ENCODE measurements at regions not wholly inside any gene's neighbourhood (a gene's known extent, or its start where the extent isn't known, plus 50 kb on each side); places are given as distances from the start of the nearest gene placed in this dataset.

- Histone ChIP-seq H3K27ac (ENCODE audit: low read depth in 1 of 2, low read length in 1 of 2) (no peak overlapping the region), H3K9me3 (ENCODE audit: control insufficient read depth in 4 of 4, insufficient read depth in 3 of 4, low read length in 3 of 4) (no peaks in the 10 kb centered on the region), H3K36me3 (ENCODE audit: control insufficient read depth in 4 of 4, insufficient read depth in 4 of 4, low read length in 4 of 4) (no peaks in the 10 kb centered on the region), H3K27me3 (ENCODE audit: control insufficient read depth in 3 of 3, insufficient read depth in 3 of 3, low read length in 2 of 3) (no peaks in the 10 kb centered on the region), H3K4me1 (ENCODE audit: control insufficient read depth in 5 of 5, insufficient read depth in 5 of 5, low read length in 5 of 5) (peaks cover 0 to 4% (median 0%) of the 10 kb centered on the region in 5 donors), H3K4me3 (no peak overlapping the region), H3K9ac (ENCODE audit: insufficient read depth in 1 of 2, low read length in 2 of 2) (no peak overlapping the region)
- no peak for ATAC-seq (ENCODE audit: insufficient read depth, low FRiP score)
- 78 to 82% methylated on average over 3 of the region's 3 CpGs for WGBS, 2 donors
- no peak for TF ChIP-seq CTCF (IDR thresholded peaks at IDR 0.05; ENCODE audit: control extremely low read depth, extremely low read depth)
- DNase-seq = no peak
Measured at GRCh38 chr5:105905392-105905791, 1765.3 kb downstream of the EFNA5 start.

GRCh38 chr5:105903069-105903468, 1767.7 kb downstream of the EFNA5 start:
- Histone ChIP-seq H3K36me3 (ENCODE audit: control insufficient read depth in 4 of 4, insufficient read depth in 4 of 4, low read length in 4 of 4) (no peaks in the 10 kb centered on the region), H3K4me3 (no peak overlapping the region), H3K27me3 (ENCODE audit: control insufficient read depth in 3 of 3, insufficient read depth in 3 of 3, low read length in 2 of 3) (no peaks in the 10 kb centered on the region), H3K9me3 (ENCODE audit: control insufficient read depth in 4 of 4, insufficient read depth in 3 of 4, low read length in 3 of 4) (no peaks in the 10 kb centered on the region), H3K4me1 (ENCODE audit: control insufficient read depth in 5 of 5, insufficient read depth in 5 of 5, low read length in 5 of 5) (peaks cover 0 to 4% (median 0%) of the 10 kb centered on the region in 5 donors), H3K9ac (ENCODE audit: insufficient read depth in 1 of 2, low read length in 2 of 2) (no peak overlapping the region), H3K27ac (ENCODE audit: low read depth in 1 of 2, low read length in 1 of 2) (no peak overlapping the region)
- no peak for TF ChIP-seq CTCF (IDR thresholded peaks at IDR 0.05; ENCODE audit: control extremely low read depth, extremely low read depth)
- DNase-seq = peak; percentile 18 to 78 (median 71)
- no peak for ATAC-seq (ENCODE audit: insufficient read depth, low FRiP score)
- WGBS, 2 donors = 66 to 74% methylated on average over 4 of the region's 4 CpGs

GRCh38 chr5:105899726-105900125, 1771.0 kb downstream of the EFNA5 start:
- H3K27me3 ChIP-seq (ENCODE audit: control insufficient read depth in 3 of 3, insufficient read depth in 3 of 3, low read length in 2 of 3) = no peaks in the 10 kb centered on the region

More at GRCh38 chr5:105899726-105900125, 1771.0 kb downstream of the EFNA5 start:
- TF ChIP-seq CTCF (IDR thresholded peaks at IDR 0.05; ENCODE audit: control extremely low read depth, extremely low read depth) = no peak
- H3K9me3 ChIP-seq (ENCODE audit: control insufficient read depth in 4 of 4, insufficient read depth in 3 of 4, low read length in 3 of 4) = no peaks in the 10 kb centered on the region
- H3K27ac ChIP-seq (ENCODE audit: low read depth in 1 of 2, low read length in 1 of 2) = no peak overlapping the region
- H3K4me1 ChIP-seq (ENCODE audit: control insufficient read depth in 5 of 5, insufficient read depth in 5 of 5, low read length in 5 of 5) = peaks cover 0 to 4% (median 0%) of the 10 kb centered on the region in 5 donors
- no peak overlapping the region for H3K4me3 ChIP-seq
- 76 to 84% methylated on average over 3 of the region's 3 CpGs for whole genome bisulfite sequencing, 2 donors
- ATAC-seq (ENCODE audit: insufficient read depth, low FRiP score) (no peak), DNase-seq (no peak)
- no peaks in the 10 kb centered on the region for H3K36me3 ChIP-seq (ENCODE audit: control insufficient read depth in 4 of 4, insufficient read depth in 4 of 4, low read length in 4 of 4)
- H3K9ac ChIP-seq (ENCODE audit: insufficient read depth in 1 of 2, low read length in 2 of 2) = no peak overlapping the region
